ENCODE measurements at regions not wholly inside any gene's neighbourhood (a gene's known extent, or its start where the extent isn't known, plus 50 kb on each side); places are given as distances from the start of the nearest gene placed in this dataset.
"Not testable (repeated sequence)": the region's sequence is repeated elsewhere in the genome, so short reads cannot be mapped to it uniquely, and the experiment has no call there.

DNA sequence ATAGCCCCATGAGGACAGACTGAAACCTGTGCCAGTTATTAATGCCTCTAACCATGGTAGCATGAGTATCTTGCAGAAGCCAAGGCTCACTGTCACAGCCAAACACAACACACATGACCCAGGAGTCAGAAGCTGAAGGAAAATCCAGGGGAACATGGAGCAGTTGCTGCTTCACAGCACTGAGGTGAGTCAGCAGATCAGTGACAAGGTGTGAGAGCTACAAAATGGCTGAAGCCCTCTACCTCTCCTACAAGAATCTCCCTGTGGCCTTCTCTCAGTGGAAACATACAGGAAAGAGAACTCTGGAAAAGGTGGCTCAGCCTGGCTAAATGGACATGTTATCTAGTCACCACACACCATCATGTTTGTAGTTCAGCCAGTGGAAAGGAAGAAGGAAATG, 93.5 kb downstream of the NAB1 start:
- DNase-seq (ENCODE audit: low spot score), result no peak

DNA sequence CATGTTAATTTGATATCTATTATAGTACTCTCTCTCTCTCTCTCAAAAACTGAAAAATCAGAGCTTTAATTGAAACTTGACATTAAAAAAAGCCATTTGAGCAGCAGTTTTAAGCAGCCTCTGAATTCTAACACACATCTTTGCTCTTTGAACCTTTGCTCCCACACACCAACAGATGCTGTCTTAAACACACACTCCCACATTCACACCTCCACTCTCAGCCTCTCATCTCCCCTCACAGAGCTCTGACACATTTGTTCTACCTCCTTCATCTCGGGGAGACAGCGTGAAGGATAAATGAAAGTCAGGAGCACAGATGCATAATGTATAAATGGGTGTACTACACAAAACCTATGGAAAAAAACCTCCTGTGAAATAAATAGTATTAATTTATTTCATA, 95.2 kb downstream of the NAB1 start:
- no peak for DNase-seq (ENCODE audit: low spot score)

DNA sequence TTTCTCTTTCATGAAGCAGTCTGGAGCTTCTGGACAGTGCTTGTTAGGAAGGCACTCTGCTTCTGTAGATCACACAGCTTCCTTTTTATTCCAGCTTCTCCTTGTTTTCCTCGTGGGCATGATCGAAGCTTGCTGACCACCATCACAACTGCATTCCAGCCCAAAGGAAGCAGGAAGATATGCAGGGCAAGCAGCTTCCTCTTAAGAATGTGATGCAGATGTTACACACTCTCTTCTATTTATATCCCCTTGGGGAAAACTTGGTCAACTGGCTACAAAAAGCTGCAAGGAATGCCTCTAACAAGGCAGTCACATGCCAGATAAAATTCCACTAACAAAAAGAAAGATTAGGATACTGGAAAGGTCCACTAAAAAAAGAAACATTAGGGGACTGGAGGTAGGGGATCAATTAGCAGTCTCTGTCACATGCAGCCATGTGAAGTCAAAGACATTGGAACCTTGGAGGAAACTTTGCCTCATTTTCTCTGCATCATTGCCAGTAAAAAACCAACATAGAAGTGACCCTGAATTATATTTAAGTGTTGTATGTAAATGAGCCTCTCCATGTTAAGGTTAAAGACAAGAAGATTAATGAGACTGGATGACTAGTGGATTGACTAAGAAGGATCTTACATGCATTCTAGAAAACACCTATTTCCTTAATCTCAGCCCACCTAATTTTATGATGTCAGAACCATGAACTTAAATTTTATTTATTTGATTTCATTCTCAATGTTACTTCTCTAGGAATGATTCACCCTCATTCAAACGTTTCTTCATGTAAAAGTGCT, 98.3 kb downstream of the NAB1 start:
- no peak for DNase-seq (ENCODE audit: low spot score)

DNA sequence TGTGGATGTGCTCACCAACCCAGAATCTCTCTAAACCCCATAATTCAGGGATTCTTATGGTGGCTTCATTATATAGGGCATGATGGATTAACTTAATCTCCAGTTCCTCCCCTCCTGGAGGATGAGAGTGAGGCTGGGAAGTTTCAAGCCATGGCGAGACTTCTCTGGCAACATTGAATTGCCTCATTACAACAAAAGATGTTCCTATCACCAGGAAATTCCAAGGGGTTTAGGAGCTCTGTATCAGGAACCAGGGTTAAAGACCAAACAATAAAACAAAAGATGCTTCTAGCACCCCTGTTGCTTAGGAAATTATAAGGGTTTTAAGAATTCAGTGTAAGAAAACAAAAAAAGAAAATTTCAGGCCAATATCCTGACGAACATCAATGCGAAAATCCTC, 100.1 kb downstream of the NAB1 start:
- no peak for DNase-seq (ENCODE audit: low spot score)

DNA sequence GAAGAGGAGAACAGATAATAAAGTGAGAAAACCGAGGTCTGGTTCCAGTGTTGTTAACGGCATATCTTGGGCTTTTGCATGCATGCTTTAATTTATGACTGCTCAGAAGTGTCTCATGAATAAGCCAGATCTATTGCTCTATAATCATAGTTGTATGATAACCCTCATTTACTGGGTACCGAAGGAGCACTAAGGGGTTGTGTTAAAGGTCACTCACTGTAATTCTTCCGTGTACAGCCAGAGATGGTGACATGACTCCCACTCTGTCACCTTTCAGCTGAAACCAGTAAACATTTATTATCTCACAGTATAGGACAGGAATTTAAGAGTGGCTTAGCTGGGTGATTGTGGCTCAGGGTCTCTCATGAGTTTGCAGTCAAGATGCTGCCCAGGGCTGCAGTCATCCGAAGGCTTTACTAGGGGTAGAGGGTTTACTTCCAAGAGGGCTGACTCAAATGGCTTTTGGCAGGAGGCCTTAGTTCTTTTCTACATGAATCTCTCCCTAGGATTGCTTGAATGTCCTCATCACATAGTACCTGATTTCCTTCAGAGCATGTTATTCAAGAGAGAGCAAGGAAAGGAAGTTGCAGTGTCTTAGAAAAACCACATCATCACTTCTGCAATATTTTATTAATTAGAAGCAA, 107.0 kb downstream of the NAB1 start:
- no peak for DNase-seq (ENCODE audit: low spot score)

DNA sequence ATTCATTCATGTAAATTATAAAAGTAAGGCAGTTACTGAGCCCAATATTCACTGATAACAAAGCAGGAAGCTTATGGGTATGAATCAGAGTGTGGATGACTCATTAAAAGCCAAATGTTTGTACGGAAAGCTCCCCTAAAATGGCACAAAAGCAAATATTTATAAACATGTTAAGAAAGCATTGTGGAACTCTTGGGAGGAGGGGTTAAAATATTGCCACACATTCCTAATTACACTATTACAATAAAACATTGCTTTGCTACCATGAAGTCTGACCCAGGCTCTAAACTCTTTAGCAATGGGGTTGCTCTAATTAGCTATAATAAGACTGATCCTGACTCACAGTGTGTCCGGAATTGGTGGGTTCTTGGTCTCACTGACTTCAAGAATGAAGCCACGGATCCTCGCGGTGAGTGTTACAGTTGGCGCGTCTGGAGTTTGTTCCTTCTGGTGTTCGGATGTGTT, 110.9 kb downstream of the NAB1 start:
- DNase-seq (ENCODE audit: low spot score), result no peak

DNA sequence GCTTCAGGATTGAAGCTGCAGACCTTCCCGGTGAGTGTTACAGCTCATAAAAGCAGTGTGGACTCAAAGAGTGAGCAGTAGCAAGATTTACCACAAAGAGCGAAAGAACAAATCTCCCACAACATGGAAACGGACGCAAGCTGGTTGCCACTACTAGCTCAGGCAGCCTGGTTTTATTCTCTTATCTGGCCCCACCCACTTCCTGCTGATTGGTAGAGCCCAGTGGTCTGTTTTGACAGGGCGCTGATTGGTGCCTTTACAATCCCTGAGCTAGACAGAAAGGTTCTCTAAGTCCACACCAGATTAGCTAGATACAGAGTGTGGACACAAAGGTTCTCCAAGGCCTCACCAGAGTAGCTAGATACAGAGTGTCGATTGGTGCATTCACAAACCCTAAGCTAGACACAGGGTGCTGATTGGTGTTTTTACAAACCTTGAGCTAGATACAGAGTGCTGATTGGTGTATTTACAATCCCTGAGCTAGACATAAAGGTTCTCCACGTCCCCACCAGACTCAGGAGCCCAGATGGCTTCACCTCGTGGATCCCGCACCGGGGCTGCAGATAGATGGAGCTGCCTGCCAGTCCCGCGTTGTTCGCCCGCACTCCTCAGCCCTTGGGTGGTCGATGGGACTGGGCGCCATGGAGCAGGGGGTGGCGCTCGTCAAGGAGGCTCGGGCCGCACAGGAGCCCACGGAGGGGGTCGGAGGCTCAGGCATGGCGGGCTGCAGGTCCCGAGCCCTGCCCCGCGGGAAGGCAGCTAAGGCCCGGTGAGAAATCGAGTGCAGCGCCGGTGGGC, 111.7 kb downstream of the NAB1 start:
- DNase-seq (ENCODE audit: low spot score), result not testable (repeated sequence)

DNA sequence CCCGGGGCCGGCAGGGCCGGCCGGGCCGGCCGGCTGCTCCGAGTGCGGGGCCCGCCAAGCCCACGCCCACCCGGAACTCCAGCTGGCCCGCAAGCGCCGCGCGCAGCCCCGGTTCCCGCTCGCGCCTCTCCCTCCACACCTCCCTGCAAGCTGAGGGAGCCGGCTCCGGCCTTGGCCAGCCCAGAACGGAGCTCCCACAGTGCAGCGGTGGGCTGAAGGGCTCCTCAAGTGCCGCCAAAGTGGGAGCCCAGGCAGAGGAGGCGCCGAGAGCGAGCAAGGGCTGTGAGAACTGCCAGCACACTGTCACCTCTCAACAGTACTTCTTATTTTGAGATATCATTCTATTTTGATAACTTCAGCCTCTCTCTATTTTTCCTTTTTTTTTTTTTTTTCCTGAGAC, 112.3 kb downstream of the NAB1 start:
- DNase-seq (ENCODE audit: low spot score), result not testable (repeated sequence)

DNA sequence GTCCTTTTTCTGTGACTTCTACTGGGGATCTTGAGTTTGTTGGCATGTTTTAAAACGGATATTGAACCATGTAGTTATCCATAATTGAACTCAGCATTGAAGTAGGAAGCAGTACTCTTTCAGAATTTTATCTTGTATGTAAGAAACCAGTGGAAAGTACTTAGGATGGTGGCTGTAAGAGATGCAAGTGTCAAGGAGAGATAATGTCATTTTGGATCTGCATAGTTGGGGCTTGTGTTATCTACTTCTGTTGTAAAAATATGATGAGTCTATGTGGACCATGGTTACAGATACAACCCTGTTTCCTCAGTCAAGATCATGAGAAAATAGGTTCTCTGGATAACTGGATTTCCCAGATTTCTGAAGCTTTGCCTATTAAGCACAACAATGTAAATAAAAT, 113.7 kb downstream of the NAB1 start:
- DNase-seq (ENCODE audit: low spot score), result no peak

DNA sequence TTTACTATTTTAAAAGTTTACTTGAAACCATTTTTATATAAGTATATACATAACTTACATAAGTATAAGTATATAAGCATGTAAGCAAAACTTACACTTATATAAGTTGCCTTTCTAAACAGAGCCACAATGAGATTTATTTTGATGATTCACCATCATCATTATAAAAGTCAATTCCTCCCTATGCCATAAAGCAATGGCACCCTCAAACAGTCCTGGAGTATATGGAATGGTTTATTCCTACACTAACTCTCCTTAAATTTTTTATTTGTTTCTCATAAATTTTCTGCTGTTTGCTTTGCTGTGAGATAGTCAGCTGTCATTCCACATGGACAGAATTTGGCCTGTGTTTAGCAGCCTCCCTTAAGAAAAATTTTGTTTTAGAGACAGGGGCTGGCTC, 114.2 kb downstream of the NAB1 start:
- DNase-seq (ENCODE audit: low spot score), result no peak

DNA sequence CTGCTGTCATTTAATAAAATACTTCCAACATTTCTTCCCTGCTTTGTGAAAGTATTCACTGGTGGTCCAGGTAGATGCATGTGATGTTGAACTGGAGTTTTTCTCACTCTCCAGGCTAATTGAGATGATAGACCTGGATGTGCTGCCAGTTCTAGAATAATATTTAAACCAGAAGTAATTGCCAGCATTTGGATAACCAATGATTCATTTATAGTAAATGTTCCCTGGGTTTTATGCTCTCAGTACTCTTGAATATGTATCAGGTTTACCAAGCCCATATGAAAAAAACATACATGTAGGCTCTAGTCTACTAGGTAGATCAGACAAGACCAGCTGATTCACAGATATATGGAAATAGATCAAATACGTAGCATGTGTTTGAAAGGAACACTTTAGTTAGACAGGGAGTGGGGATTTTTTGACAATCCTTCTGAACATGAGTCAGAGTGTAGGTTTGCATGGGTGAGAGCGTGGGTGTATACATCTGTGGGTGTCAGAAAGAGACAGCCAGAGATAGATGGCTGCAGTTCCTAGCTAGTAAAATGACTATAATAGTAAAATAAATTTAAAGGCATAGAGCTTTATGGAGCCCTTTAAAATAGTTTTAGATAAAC, 115.1 kb downstream of the NAB1 start:
- DNase-seq (ENCODE audit: low spot score), result peak; percentile 46

DNA sequence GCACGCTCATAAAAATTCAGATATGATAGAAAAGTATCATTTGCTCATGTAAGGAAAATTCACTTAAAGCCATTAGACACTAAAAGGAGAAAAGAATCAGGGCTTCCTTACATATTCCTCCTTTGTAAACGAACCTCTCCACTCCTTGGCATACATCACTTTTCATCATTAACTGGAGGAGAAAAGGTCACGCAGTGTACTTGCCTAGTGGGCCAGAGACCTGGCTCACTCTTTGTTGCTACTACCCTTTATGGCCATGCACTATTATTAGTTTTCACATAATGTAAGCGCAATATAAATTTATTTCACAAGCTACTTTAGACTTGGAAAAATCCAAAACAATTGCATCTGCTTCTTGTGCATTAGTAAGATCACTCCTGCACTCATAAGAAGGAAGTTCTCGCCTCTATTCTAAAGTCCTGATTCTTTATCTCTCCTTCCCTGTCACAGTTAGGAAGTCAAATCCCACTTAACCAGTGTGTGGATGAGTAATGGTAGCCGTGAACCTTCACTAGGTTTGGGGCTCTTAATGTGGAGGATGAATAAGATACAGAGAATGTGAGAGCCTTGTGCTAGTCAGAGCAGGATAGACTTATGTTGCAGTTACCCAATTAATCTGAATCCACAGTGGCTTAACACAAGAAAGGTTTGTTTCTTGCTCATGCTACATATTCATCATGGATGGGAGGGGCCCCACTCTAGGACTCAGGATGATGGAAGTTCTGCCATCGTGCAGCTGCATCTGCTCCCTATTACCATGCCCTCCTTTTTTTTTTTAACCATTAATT, 115.0 kb upstream of the GLS start:
- no peak for DNase-seq (ENCODE audit: low spot score)

DNA sequence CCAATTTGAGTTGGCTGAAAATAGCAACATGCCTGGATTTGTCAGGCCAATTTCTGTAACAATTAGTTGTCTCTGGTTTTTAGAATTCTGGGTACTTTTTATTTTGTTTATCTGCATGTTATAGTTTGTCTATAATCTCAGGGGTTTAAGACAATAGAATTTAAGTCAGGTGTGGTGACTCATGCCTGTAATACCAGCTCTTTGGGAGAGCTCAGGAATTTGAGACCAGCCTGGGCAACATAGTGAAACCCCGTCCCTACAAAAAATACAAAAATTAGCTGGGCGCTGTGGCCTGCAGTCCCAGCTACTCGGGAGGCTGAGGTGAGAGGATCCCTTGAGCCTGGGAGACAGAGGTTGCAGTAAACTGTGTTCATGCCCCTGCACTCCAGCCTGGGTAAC, 114.4 kb upstream of the GLS start:
- DNase-seq (ENCODE audit: low spot score), result no peak

DNA sequence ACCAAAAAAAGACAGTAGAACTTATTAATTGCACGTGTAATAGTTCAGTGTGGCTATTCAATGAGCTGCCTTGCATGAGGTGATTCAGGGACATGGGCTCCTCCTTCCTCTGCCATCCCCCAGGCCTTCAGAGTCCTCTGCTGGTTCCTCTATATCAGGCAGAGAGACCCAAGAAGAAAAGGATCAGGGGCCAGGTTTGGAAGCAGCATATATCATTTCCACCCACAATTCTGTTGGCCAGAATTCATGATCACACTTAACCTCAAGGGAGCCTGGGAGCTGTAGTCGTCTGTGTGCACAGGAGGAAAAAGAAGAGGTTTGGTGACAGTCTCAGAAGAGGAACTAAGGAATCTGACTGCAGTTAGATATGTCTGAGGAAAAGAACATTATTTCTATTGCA, 114.0 kb upstream of the GLS start:
- no peak for DNase-seq (ENCODE audit: low spot score)

DNA sequence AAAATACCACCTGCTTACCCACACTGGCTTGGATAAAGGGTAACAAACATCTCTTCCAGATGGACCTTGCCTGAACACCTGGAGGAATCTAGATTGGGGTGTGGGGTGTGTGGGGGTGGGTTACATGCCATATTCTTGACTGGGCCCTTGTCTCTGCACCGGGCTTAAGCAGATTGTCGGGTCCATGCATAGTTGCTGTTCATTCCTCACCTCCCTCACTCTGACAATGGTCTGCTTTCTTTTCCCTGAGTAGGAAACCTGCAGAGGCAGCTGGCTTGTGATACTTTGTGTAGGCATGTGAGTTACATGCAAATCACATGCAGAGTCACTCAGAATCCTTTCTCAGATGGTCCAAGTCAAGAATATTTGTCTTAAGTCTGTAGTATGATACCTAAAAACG, 112.8 kb upstream of the GLS start:
- no peak for DNase-seq (ENCODE audit: low spot score)

DNA sequence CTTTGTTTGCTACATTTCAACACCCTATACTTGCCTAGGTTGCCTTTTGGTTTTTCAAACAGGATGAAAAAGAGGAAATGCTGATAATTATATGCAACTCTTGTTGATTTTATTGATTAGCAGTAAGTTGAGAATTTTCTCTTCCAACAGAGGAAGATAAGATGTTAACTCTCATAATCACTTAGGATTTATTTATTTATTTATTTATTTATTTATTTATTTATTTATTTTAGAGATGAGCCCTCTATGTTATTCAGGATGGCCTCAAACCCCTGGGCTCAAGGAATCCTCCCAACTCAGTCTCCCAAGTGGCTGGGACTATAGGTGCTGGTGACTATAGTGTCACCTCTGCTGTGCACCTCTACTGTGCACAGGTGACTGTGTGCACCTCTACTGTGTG, 111.4 kb upstream of the GLS start:
- DNase-seq (ENCODE audit: low spot score), result no peak

DNA sequence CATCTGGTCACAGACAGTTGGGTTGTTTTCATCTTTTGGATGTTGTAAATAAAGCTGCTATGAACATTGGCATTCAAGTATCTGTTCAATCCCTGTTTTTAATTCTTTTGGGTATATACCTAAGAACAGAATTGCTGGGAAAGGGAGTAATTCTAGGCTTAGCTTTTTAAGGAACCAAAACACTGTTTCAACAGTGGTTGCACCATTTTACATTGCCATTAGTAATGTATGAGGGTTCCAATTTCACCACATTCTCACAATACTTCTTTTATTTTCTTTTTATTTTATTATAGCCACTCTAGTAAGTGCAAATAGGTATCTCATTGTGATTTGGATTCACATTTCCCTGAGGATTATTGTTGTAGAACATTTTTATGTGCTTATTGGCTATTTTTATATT, 108.9 kb upstream of the GLS start:
- no peak for DNase-seq (ENCODE audit: low spot score)

DNA sequence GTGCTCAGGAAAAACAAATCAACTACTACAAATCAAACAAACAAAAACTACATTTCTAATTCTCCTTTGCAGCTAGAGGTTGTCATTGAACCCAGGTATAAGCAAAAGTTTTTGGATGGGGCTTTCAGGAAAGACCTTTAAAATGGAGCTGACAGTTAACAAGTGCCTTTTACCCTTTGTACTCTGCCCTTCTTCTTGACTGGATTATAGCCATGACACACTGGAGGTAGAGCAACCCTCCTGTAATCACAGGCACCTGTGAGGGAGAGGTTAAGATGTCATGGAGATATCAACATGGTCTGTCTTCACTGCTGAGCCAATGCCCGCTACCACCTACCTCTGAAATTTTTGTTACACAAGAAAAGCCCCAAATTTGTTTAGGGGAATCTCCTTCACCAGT, 100.0 kb upstream of the GLS start:
- DNase-seq (ENCODE audit: low spot score), result no peak

DNA sequence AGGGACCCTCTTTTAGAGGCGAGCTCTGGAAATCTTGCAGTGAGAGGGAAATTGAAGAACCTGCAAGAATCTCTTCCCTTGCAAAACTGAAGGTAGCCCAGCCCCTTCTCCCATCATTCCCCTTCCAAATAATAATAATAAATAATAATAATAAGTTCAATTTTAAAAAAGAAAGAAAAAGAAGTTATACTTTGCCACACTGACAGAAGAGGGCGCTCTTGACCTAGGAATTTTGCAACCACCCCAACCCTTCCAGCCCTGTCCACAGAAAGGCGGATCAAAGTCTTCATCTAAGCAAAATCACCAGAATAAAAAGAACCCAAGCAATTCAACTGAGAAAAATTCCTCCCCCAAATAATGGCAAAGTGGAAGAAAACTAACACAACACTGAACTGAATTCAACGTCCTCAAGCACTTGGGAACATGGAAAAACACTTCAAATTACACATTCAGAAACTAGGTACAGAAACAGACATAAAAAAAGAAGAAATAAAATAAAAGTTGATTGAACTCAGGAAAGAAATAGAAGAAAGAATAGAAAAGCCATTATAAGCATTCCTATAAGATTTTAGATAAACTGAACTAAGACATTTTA, 98.9 kb upstream of the GLS start:
- peak; percentile 66 for DNase-seq (ENCODE audit: low spot score)

DNA sequence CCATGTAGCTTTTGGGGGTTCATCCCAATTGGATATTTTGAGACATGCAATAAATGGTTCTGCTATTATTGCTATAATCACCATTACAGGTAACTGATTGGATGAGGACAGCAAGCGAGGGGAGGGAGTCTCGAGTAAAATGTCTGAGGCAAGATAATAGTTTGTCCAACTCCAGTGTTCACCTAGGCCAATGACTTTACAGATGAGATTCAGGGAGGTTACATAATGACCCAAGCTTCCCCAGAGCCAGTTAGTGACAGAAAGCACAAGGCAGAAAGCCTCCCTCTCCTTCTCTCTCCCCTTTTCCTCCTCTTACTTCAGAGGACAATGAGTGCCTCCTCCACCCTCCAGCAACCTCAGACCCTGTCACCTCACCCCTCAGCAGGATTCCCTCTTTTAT, 98.4 kb upstream of the GLS start:
- no peak for DNase-seq (ENCODE audit: low spot score)

DNA sequence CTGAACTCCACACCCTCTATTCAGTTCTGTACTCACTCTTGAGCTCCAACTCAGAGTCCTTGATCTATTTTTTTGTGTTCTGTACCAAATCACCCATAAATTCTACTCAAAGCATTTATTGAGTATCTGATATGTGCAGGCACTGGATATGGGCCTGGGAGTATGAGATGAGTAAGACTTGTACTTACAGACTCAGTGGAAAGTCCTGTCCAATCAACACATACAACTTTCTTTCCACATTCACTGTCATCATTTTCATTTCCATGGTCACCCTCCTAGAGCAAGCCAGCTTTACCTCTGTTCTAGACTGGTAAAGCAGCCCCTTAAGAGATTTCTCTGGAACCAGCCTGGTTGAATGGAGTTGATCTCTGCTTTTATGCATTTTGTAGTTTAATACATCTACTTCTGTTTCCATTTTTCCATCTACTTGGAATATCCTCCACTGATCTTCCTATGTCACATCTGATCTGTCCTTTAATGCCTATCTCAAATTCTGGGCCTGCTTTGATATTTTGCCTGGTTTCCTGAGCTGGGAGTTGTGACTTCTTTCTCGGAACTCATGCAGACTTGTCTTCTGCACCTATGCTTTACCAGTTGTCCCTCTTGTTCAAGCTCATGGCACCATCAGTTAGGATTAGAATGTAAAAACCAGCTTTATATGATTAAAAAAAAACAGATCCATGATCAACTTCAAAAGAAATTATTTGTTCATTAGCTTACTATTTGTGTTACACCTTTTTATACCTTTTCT, 96.9 kb upstream of the GLS start:
- no peak for DNase-seq (ENCODE audit: low spot score)

Data from activated CD4-positive, alpha-beta T cell treated with anti-CD3 and anti-CD28 coated beads, Interleukin-2, Interleukin-4, amounts not matched to agents 100 ng/mL and 50 ng/mL, durations not matched to agents 16 hours and 8 hours (primary cell).